ENCODE measurements at regions not wholly inside any gene's neighbourhood (a gene's known extent, or its start where the extent isn't known, plus 50 kb on each side); places are given as distances from the start of the nearest gene placed in this dataset.

- intact Hi-C loops (cut with DNase I; ENCODE audit: low total_unique reads): loop anchor here (10.0 kb wide), 2 partner anchors 75 to 205 kb away; partner anchors contain the start of gene SLC45A1
- Histone ChIP-seq H3K27ac (no peak overlapping the region), H3K4me3 (no peak overlapping the region), H3K9me3 (no peaks in the 10 kb centered on the region), H3K27me3 (no peaks in the 10 kb centered on the region), H3K36me3 (no peaks in the 10 kb centered on the region), H3K4me1 (peaks cover 0 to 13% (median 8%) of the 10 kb centered on the region in 4 donors)
- no peak for DNase-seq
- TF ChIP-seq, protein P1, sequence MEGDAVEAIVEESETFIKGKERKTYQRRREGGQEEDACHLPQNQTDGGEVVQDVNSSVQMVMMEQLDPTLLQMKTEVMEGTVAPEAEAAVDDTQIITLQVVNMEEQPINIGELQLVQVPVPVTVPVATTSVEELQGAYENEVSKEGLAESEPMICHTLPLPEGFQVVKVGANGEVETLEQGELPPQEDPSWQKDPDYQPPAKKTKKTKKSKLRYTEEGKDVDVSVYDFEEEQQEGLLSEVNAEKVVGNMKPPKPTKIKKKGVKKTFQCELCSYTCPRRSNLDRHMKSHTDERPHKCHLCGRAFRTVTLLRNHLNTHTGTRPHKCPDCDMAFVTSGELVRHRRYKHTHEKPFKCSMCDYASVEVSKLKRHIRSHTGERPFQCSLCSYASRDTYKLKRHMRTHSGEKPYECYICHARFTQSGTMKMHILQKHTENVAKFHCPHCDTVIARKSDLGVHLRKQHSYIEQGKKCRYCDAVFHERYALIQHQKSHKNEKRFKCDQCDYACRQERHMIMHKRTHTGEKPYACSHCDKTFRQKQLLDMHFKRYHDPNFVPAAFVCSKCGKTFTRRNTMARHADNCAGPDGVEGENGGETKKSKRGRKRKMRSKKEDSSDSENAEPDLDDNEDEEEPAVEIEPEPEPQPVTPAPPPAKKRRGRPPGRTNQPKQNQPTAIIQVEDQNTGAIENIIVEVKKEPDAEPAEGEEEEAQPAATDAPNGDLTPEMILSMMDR (IDR thresholded peaks at IDR 0.05): no peak
These were observed 78.4 kb upstream of the SLC45A1 start for GRCh38 chr1:8239306-8240023.

- intact Hi-C loops (cut with DNase I; ENCODE audit: low total_unique reads): loop anchor here (10.0 kb wide), 1 partner anchor 204 kb away; no protein-coding TSS in a partner anchor
These were observed 78.9 kb upstream of the SLC45A1 start for GRCh38 chr1:8239039-8239305.

GRCh38 chr1:8238141-8239038, 79.5 kb upstream of the SLC45A1 start:
- TF ChIP-seq, protein P1 (IDR thresholded peaks at IDR 0.05): no peak
- Histone ChIP-seq H3K27ac (peak overlapping the region in 1 of 2 donors; percentile 15), H3K27me3 (no peaks in the 10 kb centered on the region), H3K4me3 (no peak overlapping the region), H3K9me3 (no peaks in the 10 kb centered on the region), H3K4me1 (peaks cover 0 to 13% (median 8%) of the 10 kb centered on the region in 4 donors), H3K36me3 (no peaks in the 10 kb centered on the region)
- intact Hi-C loops (cut with DNase I; ENCODE audit: low total_unique reads): loop anchor here (10.0 kb wide), 1 partner anchor 204 kb away; no protein-coding TSS in a partner anchor
- DNase-seq: no peak

More at GRCh38 chr1:8239039-8239305, 78.9 kb upstream of the SLC45A1 start:
- Histone ChIP-seq H3K27me3 (no peaks in the 10 kb centered on the region), H3K4me1 (peaks cover 0 to 13% (median 8%) of the 10 kb centered on the region in 4 donors), H3K36me3 (no peaks in the 10 kb centered on the region), H3K9me3 (no peaks in the 10 kb centered on the region), H3K4me3 (no peak overlapping the region), H3K27ac (no peak overlapping the region)
- peak; percentile 66 to 77 for DNase-seq
- TF ChIP-seq, protein P1 (IDR thresholded peaks at IDR 0.05): peak; percentile 28 to 32

GRCh38 chr1:8232036-8232757, 85.7 kb upstream of the SLC45A1 start:
- H3K27ac ChIP-seq: no peak overlapping the region

GRCh38 chr1:8230292-8230621, 87.7 kb upstream of the SLC45A1 start:
- H3K27me3 ChIP-seq: no peaks in the 10 kb centered on the region
- intact Hi-C loops (cut with DNase I; ENCODE audit: low total_unique reads): loop anchor here (10.0 kb wide), 1 partner anchor 195 kb away; no protein-coding TSS in a partner anchor
- TF ChIP-seq, protein P1 (IDR thresholded peaks at IDR 0.05): no peak
- no peak overlapping the region for H3K4me3 ChIP-seq
- H3K4me1 ChIP-seq: no peaks in the 10 kb centered on the region
- H3K9me3 ChIP-seq: no peaks in the 10 kb centered on the region
- H3K27ac ChIP-seq: no peak overlapping the region
- DNase-seq: no peak
- H3K36me3 ChIP-seq: no peaks in the 10 kb centered on the region

More at GRCh38 chr1:8232036-8232757, 85.7 kb upstream of the SLC45A1 start:
- H3K36me3 ChIP-seq: no peaks in the 10 kb centered on the region
- H3K4me1 ChIP-seq: no peaks in the 10 kb centered on the region
- H3K4me3 ChIP-seq: no peak overlapping the region
- DNase-seq: no peak
- intact Hi-C loops (cut with DNase I; ENCODE audit: low total_unique reads): loop anchor here (10.0 kb wide), 1 partner anchor 197 kb away; no protein-coding TSS in a partner anchor
- TF ChIP-seq, protein P1 (IDR thresholded peaks at IDR 0.05): no peak
- no peaks in the 10 kb centered on the region for H3K27me3 ChIP-seq
- H3K9me3 ChIP-seq: no peaks in the 10 kb centered on the region
